HG02588 (cell line): ENCODE measurements at regions not wholly inside any gene's neighbourhood (a gene's known extent, or its start where the extent isn't known, plus 50 kb on each side); places are given as distances from the start of the nearest gene placed in this dataset.

ENCODE experiments used
- ATAC-seq: cut with Tn5 transposase; IDR thresholded peaks from one replicate; pipeline ENCODE4 v1.9.1; 2021; ENCODE audit warnings: mild to moderate bottlenecking, moderate library complexity; ENCODE audit not compliant: unreplicated experiment

DNA sequence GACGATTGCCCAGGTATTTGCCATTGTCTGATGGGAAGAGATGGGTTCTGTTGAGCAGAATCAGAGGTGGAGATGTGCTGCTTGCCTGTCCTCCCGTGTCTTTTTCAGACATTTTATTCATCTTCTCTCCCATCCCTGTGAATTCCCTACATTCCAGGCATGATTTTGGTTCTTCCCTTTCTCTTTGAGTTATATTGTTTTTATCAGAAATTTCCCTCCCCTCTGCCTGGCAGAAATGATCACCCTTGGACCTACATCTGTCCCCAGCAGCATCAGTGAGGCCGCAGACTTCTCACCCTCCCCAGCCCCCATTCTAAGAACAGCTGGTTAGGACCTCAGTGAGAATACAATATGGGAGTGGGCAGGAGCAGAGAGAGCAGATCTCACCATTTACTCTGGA lies 640.2 kb downstream of the CCDC171 start:
- no peak for ATAC-seq

DNA sequence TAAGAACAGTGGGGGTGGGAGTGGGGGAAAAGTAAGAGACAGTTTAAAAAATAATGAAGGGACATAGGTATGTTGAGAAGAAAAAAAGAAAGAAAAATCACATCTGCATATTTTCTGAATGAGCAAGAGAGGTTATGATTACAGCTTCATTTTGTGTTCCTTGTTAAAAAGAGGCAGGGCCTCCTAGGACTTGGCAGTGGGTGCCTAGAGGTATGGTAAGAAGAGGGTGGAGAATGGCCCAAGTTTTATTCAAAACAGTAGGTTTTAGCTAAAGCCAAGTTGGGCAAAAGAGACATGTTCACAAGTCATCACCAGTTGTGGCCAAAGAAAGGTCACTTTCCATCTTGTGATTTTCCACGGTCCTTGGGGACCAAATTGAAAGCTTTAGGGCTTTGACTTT lies 643.4 kb downstream of the CCDC171 start:
- ATAC-seq, result no peak

- ATAC-seq, result no peak
Measured at GRCh38 chr9:16197578-16198370, 644.9 kb downstream of the CCDC171 start.

DNA sequence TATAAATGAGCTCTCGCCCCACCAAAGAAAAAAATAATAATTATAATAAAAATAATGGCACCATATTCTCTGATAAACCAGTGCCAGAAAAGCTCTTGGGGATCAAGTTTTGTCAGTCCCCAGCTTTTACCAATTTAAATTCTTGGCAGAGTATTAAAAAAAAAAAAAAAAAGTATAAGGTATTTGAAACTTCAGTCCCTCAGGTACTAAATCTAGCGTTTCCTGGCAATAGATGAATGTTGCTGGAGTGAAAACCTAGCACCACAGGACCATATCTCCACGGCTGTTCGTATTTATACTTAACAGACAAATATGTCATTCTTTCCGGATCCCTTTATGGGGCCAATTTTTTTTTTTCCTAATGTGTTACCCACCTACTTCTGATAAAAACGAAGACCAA lies 646.2 kb downstream of the CCDC171 start:
- ATAC-seq, result no peak

DNA sequence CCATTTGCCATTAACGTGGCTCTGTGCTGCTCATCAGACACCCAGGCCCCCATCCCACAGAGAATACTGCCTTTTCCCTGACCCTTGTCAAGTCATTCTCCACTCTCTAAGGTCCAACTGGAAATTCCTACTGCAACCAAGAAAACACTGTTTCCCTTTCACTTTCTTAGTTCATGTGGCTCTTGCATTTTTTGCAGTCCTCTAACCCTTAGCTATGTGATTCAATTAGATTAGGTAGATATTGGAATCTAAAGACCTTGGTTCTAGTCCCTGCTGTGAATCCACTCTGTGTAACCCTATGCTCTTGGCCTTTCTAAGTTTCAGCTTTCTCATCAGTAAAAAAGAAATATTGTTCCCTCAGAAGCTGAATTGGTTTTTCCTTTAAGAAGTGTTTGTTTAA lies 649.4 kb downstream of the CCDC171 start:
- ATAC-seq, result no peak

- no peak for ATAC-seq
Measured at GRCh38 chr9:16202914-16203728, 650.3 kb downstream of the CCDC171 start.

GRCh38 chr9:16203729-16204573 lies 651.1 kb downstream of the CCDC171 start:
- no peak for ATAC-seq

GRCh38 chr9:16205455-16205854 lies 652.6 kb downstream of the CCDC171 start:
- no peak for ATAC-seq

DNA sequence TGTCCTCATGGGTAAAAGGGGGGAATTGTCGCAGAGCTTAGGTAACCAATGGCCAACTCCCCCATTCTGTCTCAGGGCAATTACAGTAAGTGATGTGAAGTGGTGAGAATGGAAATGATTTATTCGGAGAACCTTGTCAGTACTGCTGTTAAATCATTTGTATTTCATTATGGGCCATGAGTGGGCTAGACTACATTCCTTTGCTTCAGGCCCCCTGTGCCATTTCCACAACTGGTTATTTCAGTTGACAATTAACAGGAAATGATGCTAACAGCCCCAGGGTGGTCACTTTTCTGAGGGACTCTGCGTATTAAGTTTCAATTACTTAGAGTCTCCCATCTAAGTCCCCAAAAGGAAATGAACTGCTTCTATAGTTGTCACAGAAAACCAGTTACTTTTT lies 653.7 kb downstream of the CCDC171 start:
- ATAC-seq, result no peak

- no peak for ATAC-seq
Measured at GRCh38 chr9:16207161-16207560, 654.3 kb downstream of the CCDC171 start.

DNA sequence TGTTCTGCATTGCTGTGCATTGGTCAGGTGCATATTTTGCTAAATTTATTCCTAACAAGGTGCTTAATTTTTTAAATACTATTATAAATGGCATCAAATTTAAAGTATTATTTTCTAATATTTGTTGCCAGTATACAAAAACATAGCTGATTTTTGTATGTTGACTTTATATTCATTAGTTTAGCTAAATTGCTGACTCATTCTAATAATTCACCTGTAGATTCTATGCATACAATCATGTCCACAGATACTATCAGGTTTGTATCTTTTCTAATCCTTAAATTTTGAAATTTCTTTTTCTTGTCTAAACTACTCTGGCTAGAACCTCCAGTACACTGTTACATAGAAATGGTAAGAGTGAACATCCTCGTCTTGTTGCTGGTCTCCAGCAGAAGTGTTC lies 657.6 kb downstream of the CCDC171 start:
- ATAC-seq, result no peak

DNA sequence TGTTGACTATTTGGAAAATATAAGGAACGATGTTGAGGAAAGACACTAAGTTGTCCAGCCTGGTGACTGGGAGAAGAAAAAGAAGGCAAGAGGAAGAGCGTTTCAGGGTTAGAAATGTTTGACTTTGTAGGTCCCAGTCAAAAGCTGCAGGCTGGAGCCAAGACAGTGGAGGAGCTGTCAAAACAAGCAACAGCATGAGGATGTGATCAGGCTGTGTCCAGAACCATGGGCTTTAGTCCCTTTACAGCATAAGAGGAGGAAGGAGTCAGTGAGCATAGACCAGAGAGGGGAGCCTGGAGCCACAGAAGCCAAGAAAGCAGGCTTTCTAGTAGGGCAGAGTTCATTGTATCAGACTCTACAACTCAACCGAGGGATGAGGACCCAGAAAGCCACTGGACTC lies 658.5 kb downstream of the BNC2 start:
- ATAC-seq, result no peak

GRCh38 chr9:16213781-16214515 lies 656.5 kb downstream of the BNC2 start:
- ATAC-seq, result no peak

GRCh38 chr9:16214677-16215352 lies 655.7 kb downstream of the BNC2 start:
- no peak for ATAC-seq

GRCh38 chr9:16215353-16215680 lies 655.2 kb downstream of the BNC2 start:
- ATAC-seq, result no peak

DNA sequence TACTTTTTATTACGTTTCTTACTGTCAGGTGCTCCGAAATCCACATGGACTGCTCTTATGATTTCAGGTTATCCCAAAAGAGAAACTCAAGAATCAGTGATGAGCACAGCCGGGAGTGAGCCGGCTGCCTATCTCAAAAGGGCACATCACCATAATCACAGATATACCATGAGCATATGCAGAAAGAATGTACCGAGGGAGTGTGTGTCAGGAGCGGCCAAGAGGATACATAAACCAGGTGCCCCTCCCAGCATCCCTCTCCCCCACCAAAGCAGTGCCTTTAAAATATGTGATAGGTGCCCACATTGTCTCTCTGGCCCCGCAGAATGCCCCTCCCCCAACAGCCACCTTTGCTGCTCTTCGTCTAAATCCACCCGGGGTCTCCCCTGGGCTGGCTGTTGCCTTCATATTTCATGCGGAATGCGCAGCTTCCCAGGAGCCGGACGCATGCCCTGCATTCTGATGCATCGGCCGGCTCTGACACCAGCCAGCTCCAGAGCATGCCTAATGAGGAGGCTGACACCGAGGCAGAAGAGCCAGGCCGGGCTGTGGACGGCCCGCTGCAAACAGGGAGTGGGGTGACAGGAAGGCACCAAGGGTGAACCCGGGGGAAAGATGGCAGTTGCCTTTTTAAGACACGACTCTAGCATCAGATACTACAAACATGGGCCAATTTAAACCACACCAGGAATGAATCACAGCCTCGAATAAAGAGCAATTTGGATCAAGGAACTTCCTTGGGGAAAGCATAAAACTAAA lies 652.3 kb downstream of the BNC2 start:
- ATAC-seq, result no peak

- ATAC-seq, result no peak
Measured at GRCh38 chr9:16221366-16221765, 649.1 kb downstream of the BNC2 start.

GRCh38 chr9:16221822-16222547 lies 648.5 kb downstream of the BNC2 start:
- ATAC-seq, result no peak
